WERI-Rb-1 (cell line): ENCODE measurements at regions not wholly inside any gene's neighbourhood (a gene's known extent, or its start where the extent isn't known, plus 50 kb on each side); places are given as distances from the start of the nearest gene placed in this dataset.

Source experiments
- DNase-seq: peaks from one replicate; pipeline ENCODE4 v3.0.0-alpha.2; 2020
- H3K27ac ChIP-seq: fragments of 250-450 bp; sonication (Bioruptor Pico); 2 replicates; pipeline ENCODE4 v1.5.1; 2020; ENCODE audit warnings: mild to moderate bottlenecking, moderate library complexity
- H3K27me3 ChIP-seq: fragments of 250-450 bp; sonication (Bioruptor Pico); 2 replicates; pipeline ENCODE4 v1.5.1; 2021; ENCODE audit warnings: mild to moderate bottlenecking, low read depth, moderate library complexity; ENCODE audit not compliant: insufficient read depth, severe bottlenecking
- H3K36me3 ChIP-seq: fragments of 250-450 bp; sonication (Bioruptor Pico); 2 replicates; pipeline ENCODE4 v1.5.1; 2020; ENCODE audit warnings: mild to moderate bottlenecking, moderate library complexity
- H3K4me3 ChIP-seq: 2 replicates; pipeline ENCODE4 v1.5.1; 2011; ENCODE audit warnings: low read depth, mild to moderate bottlenecking, control low read depth, low read length
- H3K9me3 ChIP-seq: fragments of 250-450 bp; sonication (Bioruptor Pico); 2 replicates; pipeline ENCODE4 v1.5.1; 2021; ENCODE audit warnings: mild to moderate bottlenecking, moderate library complexity; ENCODE audit not compliant: severe bottlenecking
- TF ChIP-seq, protein P1 (sequence below): IDR thresholded peaks from 2 replicates; pipeline ENCODE4 v1.5.1; 2011; ENCODE audit warnings: low read depth, mild to moderate bottlenecking, control low read depth, inconsistent platforms, low read length

DNA sequence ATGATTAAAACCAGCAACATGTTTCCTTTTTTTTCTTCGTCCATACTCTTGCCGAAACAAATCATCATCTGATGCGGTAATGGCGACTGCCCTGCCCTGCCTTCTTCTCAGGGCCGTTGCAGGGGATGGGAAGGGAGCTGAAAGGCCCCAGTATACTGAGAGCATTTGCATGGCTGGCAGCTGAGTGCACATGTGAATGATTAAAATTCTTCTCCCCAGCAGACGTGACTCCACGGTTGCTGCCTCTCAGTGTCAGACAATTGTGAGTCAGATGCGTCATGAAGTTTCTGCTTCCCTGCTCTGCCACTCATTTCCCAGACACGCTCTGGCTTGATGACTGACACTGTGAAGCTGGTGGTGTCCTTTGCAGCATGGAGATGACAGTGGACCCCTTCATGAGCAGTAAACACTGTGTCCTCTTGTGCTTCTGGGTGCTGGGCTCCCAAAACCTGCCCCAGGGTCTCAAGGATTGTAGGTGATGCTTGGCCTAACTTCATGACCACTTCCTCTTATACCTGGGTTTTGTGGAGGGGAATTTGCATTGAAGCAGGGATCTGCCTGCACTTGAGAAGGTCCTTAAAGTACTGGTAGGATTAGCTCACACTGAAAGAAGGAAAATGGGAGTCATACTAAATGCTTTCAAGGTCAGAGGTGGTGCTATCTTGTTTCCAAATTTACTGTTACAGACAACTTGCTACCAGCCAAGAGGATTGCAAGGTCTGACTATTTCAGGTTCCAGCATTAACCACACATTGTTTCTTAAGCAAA lies 222.5 kb upstream of the COPS8 start:
- Histone ChIP-seq H3K36me3 (no peaks in the 10 kb centered on the region), H3K4me3 (no peak overlapping the region), H3K27ac (no peak overlapping the region), H3K27me3 (no peaks in the 10 kb centered on the region), H3K9me3 (peaks cover 13% of the 10 kb centered on the region)
- no peak for DNase-seq
- TF ChIP-seq, protein P1, sequence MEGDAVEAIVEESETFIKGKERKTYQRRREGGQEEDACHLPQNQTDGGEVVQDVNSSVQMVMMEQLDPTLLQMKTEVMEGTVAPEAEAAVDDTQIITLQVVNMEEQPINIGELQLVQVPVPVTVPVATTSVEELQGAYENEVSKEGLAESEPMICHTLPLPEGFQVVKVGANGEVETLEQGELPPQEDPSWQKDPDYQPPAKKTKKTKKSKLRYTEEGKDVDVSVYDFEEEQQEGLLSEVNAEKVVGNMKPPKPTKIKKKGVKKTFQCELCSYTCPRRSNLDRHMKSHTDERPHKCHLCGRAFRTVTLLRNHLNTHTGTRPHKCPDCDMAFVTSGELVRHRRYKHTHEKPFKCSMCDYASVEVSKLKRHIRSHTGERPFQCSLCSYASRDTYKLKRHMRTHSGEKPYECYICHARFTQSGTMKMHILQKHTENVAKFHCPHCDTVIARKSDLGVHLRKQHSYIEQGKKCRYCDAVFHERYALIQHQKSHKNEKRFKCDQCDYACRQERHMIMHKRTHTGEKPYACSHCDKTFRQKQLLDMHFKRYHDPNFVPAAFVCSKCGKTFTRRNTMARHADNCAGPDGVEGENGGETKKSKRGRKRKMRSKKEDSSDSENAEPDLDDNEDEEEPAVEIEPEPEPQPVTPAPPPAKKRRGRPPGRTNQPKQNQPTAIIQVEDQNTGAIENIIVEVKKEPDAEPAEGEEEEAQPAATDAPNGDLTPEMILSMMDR: no peak

DNA sequence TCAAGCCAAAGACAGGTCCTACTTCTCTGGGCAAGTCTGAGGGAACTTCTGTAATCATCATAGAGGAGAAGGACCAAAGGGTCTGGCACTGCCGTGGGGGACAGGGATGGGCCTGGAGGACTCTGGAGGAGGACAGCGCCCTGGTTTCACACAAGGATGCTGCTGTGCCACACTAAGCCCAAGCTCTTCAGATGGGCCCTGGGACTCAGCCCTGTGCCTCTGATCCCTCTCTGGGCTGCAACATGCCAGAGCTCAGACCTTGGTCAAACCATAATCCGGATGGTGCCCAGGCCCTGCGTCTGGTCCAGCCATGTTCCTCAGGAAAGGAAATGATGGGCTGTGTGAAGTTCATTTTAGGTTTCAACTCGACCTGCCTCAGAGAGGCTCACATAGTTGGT lies 222.0 kb upstream of the COPS8 start:
- Histone ChIP-seq H3K27ac (no peak overlapping the region), H3K9me3 (peaks cover 12% of the 10 kb centered on the region), H3K27me3 (no peaks in the 10 kb centered on the region), H3K36me3 (no peaks in the 10 kb centered on the region), H3K4me3 (no peak overlapping the region)
- TF ChIP-seq, protein P1: no peak
- DNase-seq: no peak

DNA sequence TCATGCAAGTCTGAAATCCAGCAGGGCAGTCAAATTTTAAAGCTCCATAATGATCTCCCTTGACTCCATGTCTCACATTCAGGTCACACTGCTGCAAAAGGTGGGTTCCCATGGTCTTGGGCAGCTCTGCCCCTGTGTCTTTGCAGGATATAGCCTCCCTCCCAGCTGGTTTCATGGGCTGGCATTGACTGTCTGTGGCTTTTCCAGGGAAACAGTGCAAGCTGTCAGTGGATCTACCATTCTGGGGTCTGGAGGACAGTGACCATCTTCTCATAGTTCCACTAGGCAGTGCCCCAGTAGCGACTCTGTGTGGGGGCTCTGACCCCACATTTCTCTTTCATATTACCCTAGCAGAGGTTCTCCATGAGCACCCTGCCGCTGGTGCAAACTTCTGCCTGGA lies 220.6 kb upstream of the COPS8 start:
- Histone ChIP-seq H3K9me3 (peaks cover 10% of the 10 kb centered on the region), H3K27ac (no peak overlapping the region)
- TF ChIP-seq, protein P1: no peak

DNA sequence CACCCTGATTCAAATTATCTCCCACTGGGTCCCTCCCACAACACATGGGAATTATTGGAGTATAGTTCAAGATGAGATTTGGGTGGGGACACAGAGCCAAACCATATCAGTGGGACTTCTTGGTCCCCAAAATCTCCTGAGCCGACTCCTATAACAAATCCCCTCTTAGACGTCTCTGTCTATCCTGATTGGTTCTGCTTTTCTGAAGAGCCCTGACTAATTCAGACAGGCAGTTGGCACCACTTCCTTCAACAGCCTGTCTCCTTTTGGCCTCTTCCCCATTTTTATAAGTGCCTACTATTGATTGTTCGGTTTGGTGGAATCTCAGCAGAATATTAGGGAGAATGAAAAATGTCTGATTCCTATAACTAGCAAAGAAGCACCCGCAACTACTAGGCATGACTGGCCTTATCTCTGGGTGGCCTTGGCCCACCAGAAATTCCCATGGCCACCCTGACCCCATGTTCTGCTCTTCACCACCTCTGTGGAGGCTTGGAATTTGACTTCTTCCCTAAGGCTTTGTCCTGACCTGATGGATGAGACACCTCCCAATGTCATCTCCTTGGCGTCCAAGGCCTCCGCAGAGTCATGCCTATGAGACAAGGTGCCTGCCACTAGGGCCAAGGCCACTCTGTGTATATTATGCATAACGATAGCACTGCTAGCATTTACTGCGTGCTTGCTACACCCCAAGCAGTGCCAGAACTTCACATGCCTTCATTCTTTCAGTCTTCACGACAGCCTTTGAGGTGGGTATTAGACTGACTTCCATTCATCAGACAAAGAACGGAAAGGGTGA lies 218.9 kb upstream of the COPS8 start:
- no peaks in the 10 kb centered on the region for H3K36me3 ChIP-seq
- no peak for DNase-seq
- TF ChIP-seq, protein P1: no peak
- no peaks in the 10 kb centered on the region for H3K27me3 ChIP-seq
- peaks cover 10% of the 10 kb centered on the region for H3K9me3 ChIP-seq
- no peak overlapping the region for H3K4me3 ChIP-seq
- H3K27ac ChIP-seq: no peak overlapping the region

More for the DNA sequence above, 220.6 kb upstream of the COPS8 start:
- DNase-seq: no peak
- Histone ChIP-seq H3K27me3 (no peaks in the 10 kb centered on the region), H3K4me3 (no peak overlapping the region), H3K36me3 (no peaks in the 10 kb centered on the region)

DNA sequence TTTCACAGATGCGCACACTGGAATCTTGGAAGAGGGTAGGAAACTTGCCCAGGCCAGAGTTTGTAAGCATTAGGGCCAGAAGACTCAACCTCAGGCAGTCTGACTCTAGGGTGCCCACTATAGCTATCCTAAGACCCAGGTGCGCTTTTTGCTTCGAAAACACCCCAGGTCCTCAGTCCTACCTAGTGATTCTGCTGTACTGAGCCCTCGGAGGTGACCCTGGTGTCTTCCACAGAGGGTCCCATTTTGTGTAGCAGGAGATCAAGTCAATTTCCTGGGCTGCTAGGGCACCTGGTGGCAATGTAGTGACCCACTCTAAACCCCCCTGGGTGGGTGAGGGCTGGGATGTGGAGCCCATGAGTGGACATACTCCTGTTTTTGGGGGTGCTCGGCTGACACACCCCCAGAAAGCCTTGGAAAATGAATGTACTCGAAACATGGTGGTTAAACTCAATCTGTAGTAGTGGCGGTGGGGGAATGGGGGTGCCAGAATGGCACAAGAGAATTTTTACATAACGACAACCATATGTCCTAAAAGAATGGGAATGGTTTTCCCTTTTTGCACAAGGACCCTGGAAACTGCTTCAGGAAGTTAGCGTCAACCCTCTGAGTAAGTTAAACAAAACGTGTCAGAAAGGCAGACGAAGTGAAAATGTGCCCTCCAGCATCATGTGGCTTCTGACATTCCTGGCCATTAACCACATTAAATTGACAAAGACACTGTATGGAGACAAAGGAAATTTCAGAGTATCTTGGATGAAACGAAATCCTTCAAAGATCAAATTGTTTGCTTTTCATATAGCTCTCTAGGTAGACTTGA lies 218.0 kb upstream of the COPS8 start:
- Histone ChIP-seq H3K27ac (no peak overlapping the region), H3K9me3 (peaks cover 10% of the 10 kb centered on the region), H3K27me3 (no peaks in the 10 kb centered on the region), H3K4me3 (no peak overlapping the region), H3K36me3 (no peaks in the 10 kb centered on the region)
- no peak for DNase-seq
- TF ChIP-seq, protein P1: no peak
